Dermis blood vessel endothelial cell (primary cell): ENCODE measurements at regions not wholly inside any gene's neighbourhood (a gene's known extent, or its start where the extent isn't known, plus 50 kb on each side); places are given as distances from the start of the nearest gene placed in this dataset.

Experiments used
- DNase-seq: peaks from one replicate; pipeline ENCODE4 v3.0.0; 2010

GRCh38 chr13:77994166-77994565 lies 75.5 kb upstream of the EDNRB start:
- DNase-seq: no peak

- DNase-seq: no peak
Observed at GRCh38 chr13:77991003-77991402, 72.4 kb upstream of the EDNRB start.

GRCh38 chr13:77989281-77989680 lies 70.7 kb upstream of the EDNRB start:
- no peak for DNase-seq

GRCh38 chr13:77988355-77988754 lies 69.7 kb upstream of the EDNRB start:
- DNase-seq: no peak

GRCh38 chr13:77986713-77987112 lies 68.1 kb upstream of the EDNRB start:
- DNase-seq: no peak

- DNase-seq: peak; percentile 9
Observed at GRCh38 chr13:77985866-77986636, 67.4 kb upstream of the EDNRB start.

GRCh38 chr13:77981281-77981881 lies 62.8 kb upstream of the EDNRB start:
- DNase-seq: peak; percentile 20

GRCh38 chr13:77980592-77980991 lies 62.0 kb upstream of the EDNRB start:
- peak; percentile 83 for DNase-seq

- peak; percentile 5 for DNase-seq
Observed at GRCh38 chr13:77979721-77980385, 61.2 kb upstream of the EDNRB start.

GRCh38 chr13:77975358-77976042 lies 56.9 kb upstream of the EDNRB start:
- no peak for DNase-seq

GRCh38 chr13:77969299-77969698 lies 50.7 kb upstream of the EDNRB start:
- no peak for DNase-seq
